CD4-positive, alpha-beta T cell treated with Interleukin-10 for 1 hour (primary cell): ENCODE measurements at regions not wholly inside any gene's neighbourhood (a gene's known extent, or its start where the extent isn't known, plus 50 kb on each side); places are given as distances from the start of the nearest gene placed in this dataset.
"Not testable (repeated sequence)": the region's sequence is repeated elsewhere in the genome, so short reads cannot be mapped to it uniquely, and the experiment has no call there.

Experiments
- DNase-seq: peaks from one replicate; pipeline ENCODE4 v3.0.0-alpha.2; 2020

- no peak for DNase-seq
Observed at GRCh38 chr1:19024532-19024931, 68.1 kb upstream of the IFFO2 start.

- no peak for DNase-seq
Observed at GRCh38 chr1:19023787-19024186, 67.3 kb upstream of the IFFO2 start.

GRCh38 chr1:19021845-19022244, 65.4 kb upstream of the IFFO2 start:
- no peak for DNase-seq

- DNase-seq: not testable (repeated sequence)
Observed at GRCh38 chr1:19019288-19019687, 62.8 kb upstream of the IFFO2 start.

GRCh38 chr1:19015476-19015875, 59.0 kb upstream of the IFFO2 start:
- no peak for DNase-seq

GRCh38 chr1:19014765-19015164, 58.3 kb upstream of the IFFO2 start:
- no peak for DNase-seq

- DNase-seq: no peak
Observed at GRCh38 chr1:19013826-19014548, 57.5 kb upstream of the IFFO2 start.

GRCh38 chr1:19011845-19012231, 55.4 kb upstream of the IFFO2 start:
- no peak for DNase-seq

GRCh38 chr1:19010995-19011844, 54.7 kb upstream of the IFFO2 start:
- peak; percentile 45 for DNase-seq

- DNase-seq: no peak
Observed at GRCh38 chr1:19010503-19010902, 54.0 kb upstream of the IFFO2 start.

GRCh38 chr1:19009882-19010321, 53.4 kb upstream of the IFFO2 start:
- no peak for DNase-seq

GRCh38 chr1:19009126-19009881, 52.8 kb upstream of the IFFO2 start:
- no peak for DNase-seq

GRCh38 chr1:19007491-19008441, 51.3 kb upstream of the IFFO2 start:
- DNase-seq: no peak

GRCh38 chr1:19006837-19007271, 50.4 kb upstream of the IFFO2 start:
- DNase-seq: no peak
